NCI-H1694 (cell line): ENCODE measurements at regions not wholly inside any gene's neighbourhood (a gene's known extent, or its start where the extent isn't known, plus 50 kb on each side); places are given as distances from the start of the nearest gene placed in this dataset.
"Not testable (repeated sequence)": the region's sequence is repeated elsewhere in the genome, so short reads cannot be mapped to it uniquely, and the experiment has no call there.

ENCODE experiments used
- DNase-seq: peaks from one replicate; lab custom pipeline; 2025; lab: John Stamatoyannopoulos, UW

DNA sequence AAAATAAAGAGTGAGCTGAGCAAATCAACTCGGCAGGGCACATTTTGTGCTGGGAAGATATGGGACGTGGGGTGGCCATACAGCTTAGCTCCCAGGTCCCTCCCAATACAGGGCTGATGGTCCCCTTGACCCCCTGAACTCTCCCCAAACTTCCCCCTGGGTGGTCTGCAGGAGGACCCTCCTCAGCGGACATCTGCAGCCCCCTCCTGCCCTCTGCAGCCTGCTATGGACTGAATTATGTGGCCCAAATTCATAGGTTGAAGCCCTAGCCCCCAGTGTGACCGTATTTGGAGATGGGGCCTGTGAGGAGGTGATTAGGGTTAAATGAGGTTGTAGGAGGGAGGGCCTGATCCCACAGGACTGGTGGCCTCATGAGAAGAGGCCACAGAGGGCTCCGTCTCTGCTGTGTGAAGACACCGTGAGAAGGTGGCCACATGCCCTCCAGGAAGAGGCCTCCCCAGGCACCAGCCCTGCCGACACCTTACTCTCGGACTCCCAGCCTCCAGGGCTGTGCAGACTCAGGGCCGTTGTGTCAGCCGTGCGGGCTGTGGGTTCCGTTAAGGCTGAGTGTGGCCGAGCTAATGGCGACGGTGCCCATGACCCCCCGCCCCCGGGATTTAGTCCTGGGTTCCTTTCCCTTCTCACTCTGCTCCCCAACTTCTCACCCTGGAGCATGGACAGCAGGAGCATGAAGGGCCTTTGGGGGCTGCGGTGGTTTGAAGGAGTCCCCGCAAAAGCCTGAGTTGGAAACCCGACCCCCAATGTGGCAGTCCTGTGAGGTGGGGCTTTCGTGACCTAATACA, 1042.8 kb downstream of the BRD1 start:
- no peak for DNase-seq

- DNase-seq, result no peak
These were observed 1043.8 kb downstream of the BRD1 start for GRCh38 chr22:48783821-48784266.

GRCh38 chr22:48782811-48783511, 1044.7 kb downstream of the BRD1 start:
- peak; percentile 70 for DNase-seq

DNA sequence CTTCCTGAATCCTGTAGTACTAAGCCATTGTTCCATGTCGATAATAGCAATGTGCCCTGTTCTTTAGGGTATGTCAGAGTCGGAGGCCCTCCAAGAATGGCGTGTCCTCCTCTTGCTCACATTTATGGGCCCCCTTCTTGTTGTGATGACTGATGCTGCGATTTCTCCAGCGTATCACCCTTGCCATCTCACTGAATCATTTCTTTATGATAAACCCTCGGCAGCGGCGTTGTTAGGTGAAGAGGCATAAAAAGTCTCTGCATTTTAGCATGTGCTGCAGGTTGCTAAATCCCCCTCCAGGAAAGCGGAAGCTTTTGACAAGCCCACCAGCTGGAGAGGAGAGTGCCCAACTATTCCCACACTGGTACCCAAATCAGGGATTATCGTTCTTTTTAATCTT, 1045.3 kb downstream of the BRD1 start:
- no peak for DNase-seq

DNA sequence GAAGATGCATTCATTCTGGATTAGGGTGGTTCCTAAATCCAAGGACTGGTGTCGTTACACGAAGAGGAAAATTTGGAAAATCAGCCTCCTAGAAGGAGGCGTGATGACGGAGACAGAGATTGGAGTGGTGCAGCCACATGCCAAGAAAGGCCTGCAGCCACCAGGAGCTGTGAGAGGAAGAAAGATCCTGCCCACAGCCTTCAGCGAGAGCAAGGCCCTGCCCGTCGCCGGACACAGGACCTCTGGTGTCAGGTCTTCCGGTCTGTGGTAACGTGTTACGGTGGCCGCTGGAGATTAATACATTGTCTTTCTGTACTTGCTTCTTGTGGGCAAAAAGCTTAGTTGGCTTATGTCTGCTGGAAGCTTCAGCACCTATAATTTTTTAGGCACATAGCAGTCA, 1045.8 kb downstream of the BRD1 start:
- no peak for DNase-seq

DNA sequence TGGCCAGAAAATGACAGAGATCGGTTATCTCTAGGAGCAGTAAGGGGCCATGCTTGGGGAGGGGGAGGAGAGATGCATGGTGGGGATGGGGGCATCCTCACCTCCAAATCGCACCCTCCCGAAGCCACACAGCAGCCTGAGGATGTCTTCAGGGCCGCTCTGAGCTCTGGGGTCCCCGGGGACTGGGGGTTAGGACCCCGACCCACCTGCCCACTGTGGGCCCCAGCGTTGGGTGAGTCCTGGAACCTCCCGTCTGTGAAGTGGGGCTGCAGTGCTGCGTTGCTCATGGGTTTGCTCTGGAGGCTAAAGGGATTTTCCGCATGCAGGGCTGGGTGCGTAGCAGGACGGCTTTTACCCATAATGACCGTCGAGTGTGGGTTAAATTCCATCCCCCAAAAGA, 1046.3 kb downstream of the BRD1 start:
- DNase-seq, result no peak

DNA sequence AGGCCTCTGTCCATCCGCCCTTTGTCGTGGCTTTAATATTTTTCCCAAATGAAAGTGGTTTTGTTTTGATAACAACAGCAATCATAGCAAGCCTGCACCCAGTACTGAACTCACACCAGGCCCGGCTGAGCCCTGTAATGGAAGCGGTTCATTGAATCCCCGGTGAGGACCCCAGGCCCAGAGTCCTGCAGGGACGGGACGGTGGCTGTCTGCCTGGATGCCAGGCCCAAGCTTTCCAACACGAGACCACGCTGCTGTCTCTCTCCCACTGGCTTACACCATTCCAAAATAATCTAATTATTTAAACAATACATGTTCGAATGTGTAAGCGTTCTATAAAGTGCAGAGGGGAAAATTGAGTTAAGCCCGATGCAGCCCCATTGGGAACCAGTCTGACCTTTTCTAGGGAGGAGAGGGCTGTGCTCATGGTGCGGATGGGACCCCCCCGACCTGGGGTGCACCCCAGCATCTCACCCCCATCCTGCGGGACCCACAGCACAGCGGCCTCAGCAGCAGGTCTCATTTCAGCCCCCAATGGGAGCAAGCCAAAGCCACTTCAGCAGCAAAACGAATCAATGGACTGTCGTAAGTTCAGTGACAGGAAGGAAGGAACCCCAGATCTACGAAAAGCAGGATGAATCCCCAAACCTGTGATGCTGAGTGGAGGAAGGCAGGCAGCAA, 1046.9 kb downstream of the BRD1 start:
- no peak for DNase-seq

- no peak for DNase-seq
These were observed 1047.7 kb downstream of the BRD1 start for GRCh38 chr22:48779661-48780596.

- no peak for DNase-seq
These were observed 1048.4 kb downstream of the BRD1 start for GRCh38 chr22:48779211-48779643.

DNA sequence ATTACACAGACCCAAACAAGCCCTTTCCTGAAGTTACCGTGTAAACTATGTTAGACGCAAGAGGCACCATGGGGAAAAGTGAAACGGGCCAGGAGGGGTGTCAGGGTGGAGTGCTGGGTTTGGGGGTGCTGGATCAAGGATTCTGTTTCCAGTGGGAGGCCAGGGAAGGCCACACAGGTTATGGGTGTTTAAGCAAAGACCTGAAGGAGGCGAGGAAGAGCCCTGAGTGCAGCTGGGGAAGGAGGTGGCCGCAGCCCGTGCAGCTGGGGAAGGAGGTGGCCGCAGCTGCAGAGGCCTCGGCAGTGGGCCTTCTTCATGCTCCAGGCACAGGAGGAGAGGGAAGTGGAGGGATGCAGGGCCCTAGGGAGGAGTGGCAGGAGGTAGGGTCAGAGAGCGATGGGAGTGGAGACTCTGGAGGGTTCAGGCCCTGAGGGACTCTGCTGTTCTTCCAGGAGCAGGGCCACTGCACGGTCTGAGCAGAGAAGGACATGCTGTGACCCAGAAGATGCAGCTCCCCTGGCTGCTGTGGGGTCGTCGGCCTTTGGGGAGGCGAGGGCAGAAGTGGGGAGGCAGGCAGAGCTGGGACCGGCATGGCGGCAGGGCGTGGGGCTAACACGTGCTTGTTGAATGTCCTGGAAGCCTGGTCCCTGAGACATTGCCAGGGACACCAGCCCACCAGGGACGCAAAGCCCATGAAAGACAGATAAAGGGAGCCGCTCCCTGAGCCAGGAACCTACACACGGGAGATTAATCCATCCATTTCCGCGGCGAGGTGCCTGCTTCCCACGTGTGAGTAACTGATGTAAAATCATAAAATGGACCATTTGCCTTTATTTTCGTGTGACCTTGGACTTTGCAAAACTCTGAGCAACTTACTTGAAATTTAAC, 1049.1 kb downstream of the BRD1 start:
- DNase-seq, result no peak

- no peak for DNase-seq
These were observed 1055.3 kb downstream of the BRD1 start for GRCh38 chr22:48772286-48772907.

- no peak for DNase-seq
These were observed 1062.1 kb downstream of the BRD1 start for GRCh38 chr22:48765595-48765994.

DNA sequence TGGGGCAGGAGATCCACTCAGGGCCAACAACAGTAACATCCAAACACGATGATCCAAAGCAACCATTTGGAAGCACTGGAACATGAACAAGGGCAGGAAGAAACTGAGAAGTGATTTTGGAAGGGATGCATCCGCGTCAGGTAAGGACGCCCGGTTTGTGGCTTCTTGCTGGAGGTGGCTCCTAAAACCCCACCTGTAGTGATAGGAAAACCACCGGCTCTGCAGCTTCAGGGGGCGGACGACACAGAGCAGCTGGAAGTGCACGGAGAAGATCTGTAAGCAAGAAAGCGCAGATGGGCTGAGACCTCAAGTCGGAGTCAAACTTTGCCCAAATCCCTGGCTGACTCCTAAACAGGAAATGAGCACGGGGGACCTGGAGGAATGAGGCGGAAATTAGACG, 1066.1 kb downstream of the BRD1 start:
- no peak for DNase-seq

GRCh38 chr22:48760481-48761390, 1066.9 kb downstream of the BRD1 start:
- no peak for DNase-seq

DNA sequence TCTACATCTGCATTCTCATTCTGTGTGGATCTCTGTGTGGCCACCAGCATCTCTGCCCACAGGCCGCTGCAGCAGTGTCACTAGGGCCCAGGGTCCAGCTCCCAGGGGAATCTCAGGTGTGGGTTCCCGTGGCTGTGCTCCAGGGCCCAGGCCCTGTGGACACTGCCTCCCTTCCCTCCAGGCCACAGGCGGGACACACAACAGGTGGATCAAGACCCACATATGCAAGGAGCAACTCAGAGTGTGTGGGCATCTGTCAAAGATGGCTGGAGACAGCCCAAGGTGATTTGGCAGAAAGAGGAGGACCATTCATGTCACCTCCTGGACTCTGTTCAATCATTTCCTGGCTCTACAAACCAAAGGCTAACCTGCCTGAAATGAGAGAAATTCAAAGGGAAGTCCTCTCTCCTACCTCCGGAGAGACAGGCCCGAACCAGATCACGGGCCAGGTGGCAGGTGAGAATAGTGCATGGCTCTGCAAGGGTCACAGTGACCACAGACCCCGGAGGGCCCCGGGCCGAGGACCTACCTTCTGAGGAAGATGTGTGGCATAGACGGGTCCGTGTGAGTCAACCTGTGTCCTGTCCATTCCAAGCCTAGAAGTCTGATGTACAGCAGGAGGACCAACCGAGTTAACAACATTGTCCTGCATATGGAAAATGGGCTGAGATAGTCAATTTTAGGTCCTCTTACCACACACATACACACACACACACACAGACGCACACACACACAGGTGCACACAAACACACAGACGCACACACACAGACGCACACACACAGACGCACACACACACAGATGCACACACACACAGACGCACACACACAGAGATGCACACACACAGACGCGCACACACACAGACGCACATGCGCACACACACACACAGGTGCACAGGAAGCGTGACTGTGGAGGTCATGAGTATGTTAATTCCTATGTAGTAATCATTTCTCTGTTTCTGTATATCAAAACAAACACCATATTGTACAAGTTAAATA, 1068.5 kb downstream of the BRD1 start:
- no peak for DNase-seq

- no peak for DNase-seq
These were observed 1069.6 kb downstream of the BRD1 start for GRCh38 chr22:48757985-48758561.

GRCh38 chr22:48757581-48757980, 1070.1 kb downstream of the BRD1 start:
- no peak for DNase-seq

DNA sequence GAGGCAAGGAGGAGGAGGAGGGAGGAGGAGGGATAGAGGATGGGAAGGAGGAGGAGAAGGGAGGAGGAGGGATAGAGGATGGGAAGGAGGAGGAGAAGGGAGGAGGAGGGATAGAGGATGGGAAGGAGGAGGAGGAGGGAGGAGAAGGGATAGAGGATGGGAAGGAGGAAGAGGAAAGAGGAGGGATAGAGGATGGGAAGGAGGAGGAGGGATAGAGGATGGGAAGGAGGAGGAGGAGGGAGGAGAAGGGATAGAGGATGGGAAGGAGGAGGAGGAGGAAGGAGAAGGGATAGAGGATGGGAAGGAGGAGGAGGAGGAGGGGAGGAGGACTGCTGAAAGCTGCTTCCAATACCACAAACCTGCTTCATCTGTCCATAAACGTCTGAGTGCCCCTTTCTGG, 1070.5 kb downstream of the BRD1 start:
- not testable (repeated sequence) for DNase-seq
